Astrocyte (in vitro differentiated cells and primary cell): ENCODE measurements at regions not wholly inside any gene's neighbourhood (a gene's known extent, or its start where the extent isn't known, plus 50 kb on each side); places are given as distances from the start of the nearest gene placed in this dataset.

Source experiments
- CTCF ChIP-seq: IDR thresholded peaks from 2 replicates; pipeline ENCODE4 v1.5.1; 2011; ENCODE audit warnings: low read depth, mild to moderate bottlenecking, inconsistent platforms, low read length, moderate library complexity; ENCODE audit not compliant: insufficient read depth
- EZH2 ChIP-seq: IDR thresholded peaks from 2 replicates; pipeline ENCODE4 v1.6.1; 2012; ENCODE audit warnings: mild to moderate bottlenecking, low read length, inconsistent platforms; ENCODE audit not compliant: insufficient read depth

DNA sequence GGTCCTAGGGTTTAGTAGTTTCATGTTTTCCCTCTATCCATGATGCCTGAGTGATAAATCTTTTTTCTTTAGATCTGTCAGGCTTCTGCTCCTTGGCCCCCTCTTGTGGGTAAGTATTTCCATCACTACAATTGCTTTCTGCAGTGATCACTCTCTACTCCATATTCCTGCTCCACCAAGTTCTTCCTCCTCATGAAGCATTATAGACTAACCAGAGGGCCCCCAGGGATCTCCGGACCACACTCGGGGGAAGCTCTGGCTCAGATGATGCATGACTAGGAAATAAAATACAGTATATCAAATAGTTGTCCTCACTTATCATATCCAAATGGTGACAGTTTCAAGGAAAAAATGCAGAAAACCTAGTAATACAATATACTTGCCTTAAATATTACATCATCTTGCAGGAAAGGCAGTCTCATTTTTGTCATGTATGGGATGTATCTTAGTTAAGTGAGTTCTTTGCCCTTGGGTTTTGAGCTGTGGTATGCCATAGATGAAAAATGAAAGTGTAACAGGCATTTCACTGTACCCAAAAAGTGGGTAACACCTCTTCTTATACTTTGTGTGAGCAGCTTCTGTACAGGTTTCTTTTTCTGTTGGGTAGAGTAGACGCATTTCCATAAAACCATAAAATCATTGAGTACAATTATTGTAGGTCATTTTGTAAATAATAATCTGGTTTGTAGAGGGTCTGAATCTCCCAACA is 200.9 kb upstream of the EYA4 start:
- TF ChIP-seq CTCF, result peak; percentile 41
- no peak for TF ChIP-seq EZH2
